ENCODE measurements at regions not wholly inside any gene's neighbourhood (a gene's known extent, or its start where the extent isn't known, plus 50 kb on each side); places are given as distances from the start of the nearest gene placed in this dataset.
"Not testable (repeated sequence)": the region's sequence is repeated elsewhere in the genome, so short reads cannot be mapped to it uniquely, and the experiment has no call there.

DNA sequence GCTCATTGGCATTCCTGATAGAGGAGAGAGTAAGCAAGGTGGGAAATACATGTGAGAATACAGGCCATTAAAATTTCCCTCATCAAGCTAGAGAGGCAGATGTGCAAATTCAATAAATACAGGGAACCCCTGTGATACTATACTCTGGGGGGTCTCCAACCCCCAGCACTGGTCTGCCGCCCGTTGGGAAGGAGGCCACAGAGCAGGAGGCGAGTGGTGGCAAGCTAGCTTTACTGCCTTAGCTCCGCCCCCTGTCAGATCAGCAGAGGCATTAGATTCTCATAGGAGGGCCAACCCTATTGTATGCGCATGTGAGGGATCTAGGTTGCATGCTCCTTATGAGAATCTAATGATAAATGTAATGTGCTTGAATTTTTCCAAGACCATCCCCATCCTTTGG, 97.1 kb upstream of the PLSCR5 start:
- FAIRE-seq (no peak), DNase-seq (ENCODE audit: insufficient read length, low spot score) (no peak)
- no peak for TF ChIP-seq TAF1 (IDR thresholded peaks at IDR 0.05; ENCODE audit: low read depth, low read length)
- TF ChIP-seq SPI1 (IDR thresholded peaks at IDR 0.05; ENCODE audit: low read depth, low read length): no peak
- TF ChIP-seq PAX5 (IDR thresholded peaks at IDR 0.05; ENCODE audit: insufficient read depth, low read length, severe bottlenecking): no peak
- no peak for TF ChIP-seq POU2F2 (IDR thresholded peaks at IDR 0.05; ENCODE audit: low read depth, low read length)
- no peak for TF ChIP-seq POLR2A (IDR thresholded peaks at IDR 0.05; ENCODE audit: low read depth, low read length)
- no peak for TF ChIP-seq POLR2AphosphoS5 (IDR thresholded peaks at IDR 0.05; ENCODE audit: low read depth, low read length)

GRCh38 chr3:146701246-146701645, 96.1 kb upstream of the PLSCR5 start:
- no peak for DNase-seq (ENCODE audit: insufficient read length, low spot score)
- TF ChIP-seq POU2F2 (IDR thresholded peaks at IDR 0.05; ENCODE audit: low read depth, low read length) (no peak), POLR2A (IDR thresholded peaks at IDR 0.05; ENCODE audit: low read depth, low read length) (no peak), POLR2AphosphoS5 (IDR thresholded peaks at IDR 0.05; ENCODE audit: low read depth, low read length) (no peak)
- FAIRE-seq: no peak

- not testable (repeated sequence) for FAIRE-seq; DNase-seq (ENCODE audit: insufficient read length, low spot score)
Observed at GRCh38 chr3:146700025-146700424, 94.9 kb upstream of the PLSCR5 start.

DNA sequence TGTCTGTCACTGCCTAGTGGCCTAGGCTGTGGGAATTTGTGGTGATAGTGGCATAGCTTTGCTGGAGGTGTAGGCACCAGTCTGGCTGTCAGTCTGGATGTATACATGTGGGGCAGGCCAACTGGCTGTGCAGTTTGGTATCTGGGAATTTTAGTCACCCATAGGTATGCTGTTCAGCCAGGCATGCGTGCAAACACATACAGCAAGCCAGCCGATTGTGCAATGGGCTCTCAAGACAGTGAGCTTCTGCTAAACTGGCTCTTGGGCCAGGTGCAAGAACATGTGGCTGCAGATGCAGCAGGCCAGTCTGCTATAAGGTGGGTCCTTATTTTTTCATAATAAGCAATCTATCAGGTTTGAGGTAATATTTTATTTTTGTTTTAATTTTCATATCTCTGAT, 87.1 kb upstream of the PLSCR5 start:
- DNase-seq (ENCODE audit: insufficient read length, low spot score): no peak
- FAIRE-seq: no peak
- TF ChIP-seq PAX5 (IDR thresholded peaks at IDR 0.05; ENCODE audit: insufficient read depth, low read length, severe bottlenecking): no peak
- TF ChIP-seq POU2F2 (IDR thresholded peaks at IDR 0.05; ENCODE audit: low read depth, low read length): no peak
- TF ChIP-seq POLR2A (IDR thresholded peaks at IDR 0.05; ENCODE audit: low read depth, low read length): no peak
- no peak for TF ChIP-seq SPI1 (IDR thresholded peaks at IDR 0.05; ENCODE audit: low read depth, low read length)
- TF ChIP-seq TAF1 (IDR thresholded peaks at IDR 0.05; ENCODE audit: low read depth, low read length): no peak
- TF ChIP-seq POLR2AphosphoS5 (IDR thresholded peaks at IDR 0.05; ENCODE audit: low read depth, low read length): no peak

GRCh38 chr3:146685050-146685814, 80.1 kb upstream of the PLSCR5 start:
- no peak for TF ChIP-seq POLR2A (IDR thresholded peaks at IDR 0.05; ENCODE audit: low read depth, low read length)
- TF ChIP-seq TAF1 (IDR thresholded peaks at IDR 0.05; ENCODE audit: low read depth, low read length): no peak
- TF ChIP-seq SPI1 (IDR thresholded peaks at IDR 0.05; ENCODE audit: low read depth, low read length): no peak
- TF ChIP-seq POLR2AphosphoS5 (IDR thresholded peaks at IDR 0.05; ENCODE audit: low read depth, low read length): no peak
- TF ChIP-seq POU2F2 (IDR thresholded peaks at IDR 0.05; ENCODE audit: low read depth, low read length): no peak
- TF ChIP-seq PAX5 (IDR thresholded peaks at IDR 0.05; ENCODE audit: insufficient read depth, low read length, severe bottlenecking): no peak
- DNase-seq (ENCODE audit: insufficient read length, low spot score): no peak
- FAIRE-seq: no peak

DNA sequence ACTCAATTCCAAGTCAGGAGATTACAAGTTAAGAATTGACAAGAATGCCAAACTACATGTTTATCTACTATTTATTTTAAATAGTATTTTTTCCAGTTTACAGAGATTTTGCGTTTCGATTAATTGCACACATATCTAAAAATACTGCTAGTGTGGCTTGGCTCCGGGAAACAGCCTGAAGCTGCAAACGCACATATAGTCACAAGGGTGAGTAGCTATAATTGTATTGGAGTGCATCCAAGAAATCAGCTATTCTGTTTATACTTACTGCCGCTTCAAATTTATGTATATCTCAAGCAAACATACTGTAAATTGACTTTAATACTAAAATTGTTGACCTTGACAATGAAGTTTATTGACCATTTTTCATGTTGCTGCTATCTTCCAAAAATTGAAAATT, 77.0 kb upstream of the PLSCR5 start:
- FAIRE-seq (no peak), DNase-seq (ENCODE audit: insufficient read length, low spot score) (no peak)
- TF ChIP-seq PAX5 (IDR thresholded peaks at IDR 0.05; ENCODE audit: insufficient read depth, low read length, severe bottlenecking) (no peak), TAF1 (IDR thresholded peaks at IDR 0.05; ENCODE audit: low read depth, low read length) (no peak), POLR2A (IDR thresholded peaks at IDR 0.05; ENCODE audit: low read depth, low read length) (no peak), POU2F2 (IDR thresholded peaks at IDR 0.05; ENCODE audit: low read depth, low read length) (no peak), SPI1 (IDR thresholded peaks at IDR 0.05; ENCODE audit: low read depth, low read length) (no peak), POLR2AphosphoS5 (IDR thresholded peaks at IDR 0.05; ENCODE audit: low read depth, low read length) (no peak)

- TF ChIP-seq SPI1 (IDR thresholded peaks at IDR 0.05; ENCODE audit: low read depth, low read length) (no peak), POU2F2 (IDR thresholded peaks at IDR 0.05; ENCODE audit: low read depth, low read length) (no peak), POLR2A (IDR thresholded peaks at IDR 0.05; ENCODE audit: low read depth, low read length) (no peak), POLR2AphosphoS5 (IDR thresholded peaks at IDR 0.05; ENCODE audit: low read depth, low read length) (no peak), TAF1 (IDR thresholded peaks at IDR 0.05; ENCODE audit: low read depth, low read length) (no peak), PAX5 (IDR thresholded peaks at IDR 0.05; ENCODE audit: insufficient read depth, low read length, severe bottlenecking) (no peak)
- no peak for FAIRE-seq
- no peak for DNase-seq (ENCODE audit: insufficient read length, low spot score)
Observed at GRCh38 chr3:146680617-146681016, 75.5 kb upstream of the PLSCR5 start.

GRCh38 chr3:146679995-146680394, 74.8 kb upstream of the PLSCR5 start:
- TF ChIP-seq POU2F2 (IDR thresholded peaks at IDR 0.05; ENCODE audit: low read depth, low read length) (no peak), SPI1 (IDR thresholded peaks at IDR 0.05; ENCODE audit: low read depth, low read length) (no peak), PAX5 (IDR thresholded peaks at IDR 0.05; ENCODE audit: insufficient read depth, low read length, severe bottlenecking) (no peak), TAF1 (IDR thresholded peaks at IDR 0.05; ENCODE audit: low read depth, low read length) (no peak), POLR2A (IDR thresholded peaks at IDR 0.05; ENCODE audit: low read depth, low read length) (no peak), POLR2AphosphoS5 (IDR thresholded peaks at IDR 0.05; ENCODE audit: low read depth, low read length) (no peak)
- no peak for FAIRE-seq

DNA sequence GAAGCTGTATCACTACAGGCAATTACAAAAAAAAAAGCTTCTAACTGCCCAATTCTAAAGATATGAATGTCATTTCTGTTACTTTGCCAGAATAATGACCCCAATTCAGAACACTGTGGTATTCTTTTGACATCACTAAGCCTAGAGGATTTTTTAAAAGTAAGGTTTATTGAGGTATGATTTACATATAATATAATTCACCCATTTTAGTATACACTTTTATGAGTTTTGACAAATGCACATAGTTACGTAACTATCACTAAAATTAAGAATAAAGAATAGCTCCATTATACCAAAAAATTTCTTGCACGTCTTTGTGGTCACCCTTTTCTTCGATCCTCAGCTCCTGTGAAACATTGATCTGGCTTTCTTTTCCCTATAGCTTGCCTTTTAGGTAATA, 74.0 kb upstream of the PLSCR5 start:
- FAIRE-seq: no peak
- DNase-seq (ENCODE audit: insufficient read length, low spot score): no peak
- TF ChIP-seq TAF1 (IDR thresholded peaks at IDR 0.05; ENCODE audit: low read depth, low read length): no peak

More at GRCh38 chr3:146679995-146680394, 74.8 kb upstream of the PLSCR5 start:
- no peak for DNase-seq (ENCODE audit: insufficient read length, low spot score)

DNA sequence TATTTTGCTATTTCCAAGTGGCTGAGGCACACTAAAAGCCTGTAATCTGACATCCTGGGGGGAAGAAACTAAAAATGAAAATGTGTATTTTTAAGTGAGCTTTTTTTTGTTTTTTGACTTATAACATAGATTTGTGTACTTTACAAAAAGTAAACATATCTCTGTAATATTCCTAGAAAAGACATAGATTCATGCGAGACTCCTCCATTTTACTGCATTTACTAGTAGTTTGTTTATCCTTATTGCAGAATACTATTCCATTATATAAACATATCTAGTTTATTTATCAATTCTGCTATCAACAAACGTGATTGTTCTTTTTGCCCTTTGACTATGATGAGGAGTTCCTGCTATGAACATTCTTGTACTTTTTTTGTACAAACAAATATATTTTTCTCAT, 67.8 kb upstream of the PLSCR5 start:
- no peak for TF ChIP-seq POU2F2 (IDR thresholded peaks at IDR 0.05; ENCODE audit: low read depth, low read length)
- TF ChIP-seq POLR2A (IDR thresholded peaks at IDR 0.05; ENCODE audit: low read depth, low read length): no peak
- TF ChIP-seq POLR2AphosphoS5 (IDR thresholded peaks at IDR 0.05; ENCODE audit: low read depth, low read length): no peak
- no peak for TF ChIP-seq PAX5 (IDR thresholded peaks at IDR 0.05; ENCODE audit: insufficient read depth, low read length, severe bottlenecking)
- TF ChIP-seq TAF1 (IDR thresholded peaks at IDR 0.05; ENCODE audit: low read depth, low read length): no peak
- no peak for TF ChIP-seq SPI1 (IDR thresholded peaks at IDR 0.05; ENCODE audit: low read depth, low read length)
- DNase-seq (ENCODE audit: insufficient read length, low spot score) (no peak), FAIRE-seq (no peak)

All from GM12891 (cell line).